Effector memory CD4-positive, alpha-beta T cell (primary cell): ENCODE measurements at regions not wholly inside any gene's neighbourhood (a gene's known extent, or its start where the extent isn't known, plus 50 kb on each side); places are given as distances from the start of the nearest gene placed in this dataset.
"Not testable (repeated sequence)": the region's sequence is repeated elsewhere in the genome, so short reads cannot be mapped to it uniquely, and the experiment has no call there.

Experiments used
- DNase-seq, 3 donors: peaks; one replicate each; pipeline ENCODE4 v3.0.0-alpha.2; 2020
- H3K27ac ChIP-seq: 2 replicates; pipeline ENCODE4 v1.7.0; 2013; ENCODE audit warnings: mild to moderate bottlenecking, low read length, moderate library complexity; ENCODE audit not compliant: insufficient read depth, poor library complexity, severe bottlenecking
- H3K27me3 ChIP-seq: replicated peaks from 2 replicates; pipeline ENCODE4 v1.7.0; 2013; ENCODE audit warnings: mild to moderate bottlenecking, low read length; ENCODE audit not compliant: insufficient read depth, control insufficient read depth, poor library complexity, severe bottlenecking
- H3K36me3 ChIP-seq: 2 replicates; pipeline ENCODE4 v1.7.0; 2013; ENCODE audit warnings: mild to moderate bottlenecking, low read length, moderate library complexity; ENCODE audit not compliant: control insufficient read depth, insufficient read depth
- H3K4me1 ChIP-seq: 2 replicates; pipeline ENCODE4 v1.7.0; 2013; ENCODE audit warnings: low read length, mild to moderate bottlenecking; ENCODE audit not compliant: control insufficient read depth, insufficient read depth, poor library complexity, severe bottlenecking
- H3K4me3 ChIP-seq: 2 replicates; pipeline ENCODE4 v1.7.0; 2013; ENCODE audit warnings: low read length, low read depth, mild to moderate bottlenecking; ENCODE audit not compliant: insufficient read depth, poor library complexity, severe bottlenecking
- H3K9me3 ChIP-seq: 2 replicates; pipeline ENCODE4 v1.7.0; 2013; ENCODE audit warnings: mild to moderate bottlenecking, low read length, moderate library complexity; ENCODE audit not compliant: control insufficient read depth

GRCh38 chr4:3932734-3933133 lies 166.5 kb downstream of the ADRA2C start:
- not testable (repeated sequence) for H3K4me3 ChIP-seq, H3K36me3 ChIP-seq, H3K4me1 ChIP-seq, H3K9me3 ChIP-seq, H3K27ac ChIP-seq, H3K27me3 ChIP-seq, DNase-seq

GRCh38 chr4:3935406-3935805 lies 169.2 kb downstream of the ADRA2C start:
- H3K36me3 ChIP-seq, DNase-seq, H3K9me3 ChIP-seq, H3K4me1 ChIP-seq, H3K27me3 ChIP-seq, H3K4me3 ChIP-seq, H3K27ac ChIP-seq: not testable (repeated sequence)

GRCh38 chr4:3936184-3936583 lies 170.0 kb downstream of the ADRA2C start:
- Histone ChIP-seq H3K9me3 (no peaks in the 10 kb centered on the region), H3K36me3 (no peaks in the 10 kb centered on the region), H3K4me3 (no peak overlapping the region), H3K27me3 (no peaks in the 10 kb centered on the region), H3K27ac (no peak overlapping the region), H3K4me1 (no peaks in the 10 kb centered on the region)
- no peak for DNase-seq

GRCh38 chr4:3937849-3938562 lies 171.8 kb downstream of the ADRA2C start:
- not testable (repeated sequence) for H3K4me1 ChIP-seq, H3K4me3 ChIP-seq, H3K9me3 ChIP-seq

GRCh38 chr4:3938676-3939075 lies 172.5 kb downstream of the ADRA2C start:
- not testable (repeated sequence) for H3K36me3 ChIP-seq, H3K4me1 ChIP-seq, H3K27me3 ChIP-seq, H3K27ac ChIP-seq, H3K9me3 ChIP-seq, DNase-seq, H3K4me3 ChIP-seq

More at GRCh38 chr4:3937849-3938562, 171.8 kb downstream of the ADRA2C start:
- H3K36me3 ChIP-seq, H3K27me3 ChIP-seq, H3K27ac ChIP-seq, DNase-seq: not testable (repeated sequence)

- not testable (repeated sequence) for H3K27ac ChIP-seq, H3K9me3 ChIP-seq, H3K4me1 ChIP-seq, DNase-seq, H3K36me3 ChIP-seq, H3K27me3 ChIP-seq, H3K4me3 ChIP-seq
Measured at GRCh38 chr4:3939954-3940591, 173.9 kb downstream of the ADRA2C start.

- not testable (repeated sequence) for H3K27ac ChIP-seq, H3K4me3 ChIP-seq, H3K9me3 ChIP-seq, H3K4me1 ChIP-seq, DNase-seq, H3K27me3 ChIP-seq, H3K36me3 ChIP-seq
Measured at GRCh38 chr4:3941735-3942522, 175.7 kb downstream of the ADRA2C start.

GRCh38 chr4:3942569-3942971 lies 176.4 kb downstream of the ADRA2C start:
- not testable (repeated sequence) for H3K4me3 ChIP-seq, H3K9me3 ChIP-seq, H3K36me3 ChIP-seq, H3K4me1 ChIP-seq, H3K27me3 ChIP-seq, H3K27ac ChIP-seq
- DNase-seq, result peak; percentile 19 to 30 (median 29)

- H3K4me1 ChIP-seq, H3K36me3 ChIP-seq, H3K4me3 ChIP-seq, H3K27ac ChIP-seq, H3K9me3 ChIP-seq, DNase-seq, H3K27me3 ChIP-seq: not testable (repeated sequence)
Measured at GRCh38 chr4:3943051-3943450, 176.9 kb downstream of the ADRA2C start.
